HG03060 (cell line): ENCODE measurements at regions not wholly inside any gene's neighbourhood (a gene's known extent, or its start where the extent isn't known, plus 50 kb on each side); places are given as distances from the start of the nearest gene placed in this dataset.

Experiments used
- ATAC-seq: cut with Tn5 transposase; IDR thresholded peaks from one replicate; pipeline ENCODE4 v1.9.1; 2021; ENCODE audit warnings: low read depth, moderate number of reproducible peaks; ENCODE audit not compliant: unreplicated experiment

DNA sequence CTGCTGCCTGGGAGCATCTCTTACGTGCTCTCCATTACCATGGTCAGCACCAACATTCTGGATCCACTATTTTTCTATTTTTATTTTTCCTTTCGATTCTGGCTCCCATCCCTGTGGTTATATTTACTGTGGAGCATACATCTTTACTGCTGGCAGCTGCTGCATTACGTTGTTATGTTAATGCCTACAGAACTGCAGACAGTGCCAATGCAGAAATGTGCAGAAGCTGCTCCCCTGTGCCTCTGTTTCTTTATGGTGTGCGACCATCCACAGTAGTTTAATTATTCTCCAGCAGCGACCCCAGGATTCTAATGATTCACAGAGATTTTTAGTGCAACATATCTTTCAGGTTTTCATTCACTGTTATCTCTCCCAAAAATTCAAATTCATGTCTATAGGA is 911.7 kb upstream of the SLITRK6 start:
- ATAC-seq, result no peak

DNA sequence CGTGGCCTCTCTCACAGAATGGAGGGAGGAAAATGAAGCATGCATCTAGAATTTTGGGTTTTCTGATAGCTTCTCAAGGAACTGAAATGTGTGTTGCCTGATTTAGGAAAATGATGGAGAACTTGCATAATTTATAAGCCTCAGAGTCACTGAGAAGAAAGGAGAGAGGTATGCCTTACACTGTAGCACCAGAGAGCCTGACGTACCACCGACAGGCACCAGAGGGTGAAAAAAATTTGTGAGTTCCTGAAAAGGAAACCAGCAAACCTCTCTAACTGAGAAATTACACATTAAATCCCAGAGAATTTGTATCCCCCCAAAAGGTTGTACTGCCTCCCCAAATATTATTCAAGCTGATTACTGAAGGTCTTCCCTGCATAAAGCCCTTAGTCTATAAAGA is 915.3 kb upstream of the SLITRK6 start:
- ATAC-seq, result no peak

DNA sequence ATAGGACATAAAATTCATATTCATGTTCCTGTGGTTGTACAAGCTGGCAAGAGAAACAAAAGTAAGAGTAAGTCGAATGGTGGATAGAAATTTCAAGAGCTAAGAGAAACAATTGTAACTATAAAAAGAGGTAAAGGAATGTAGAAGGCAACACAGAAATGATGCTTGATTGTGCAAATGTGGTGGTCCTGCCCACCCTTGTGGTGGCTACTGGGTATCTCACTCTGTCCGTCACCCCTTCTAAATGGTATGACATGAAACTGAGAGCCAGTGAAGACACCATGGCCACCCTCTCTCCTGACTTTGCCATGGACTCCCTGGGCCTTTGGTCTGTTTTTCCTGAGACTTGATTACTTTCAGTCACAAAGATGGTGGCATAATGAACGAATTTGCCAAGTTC is 925.9 kb upstream of the SLITRK6 start:
- ATAC-seq, result no peak

DNA sequence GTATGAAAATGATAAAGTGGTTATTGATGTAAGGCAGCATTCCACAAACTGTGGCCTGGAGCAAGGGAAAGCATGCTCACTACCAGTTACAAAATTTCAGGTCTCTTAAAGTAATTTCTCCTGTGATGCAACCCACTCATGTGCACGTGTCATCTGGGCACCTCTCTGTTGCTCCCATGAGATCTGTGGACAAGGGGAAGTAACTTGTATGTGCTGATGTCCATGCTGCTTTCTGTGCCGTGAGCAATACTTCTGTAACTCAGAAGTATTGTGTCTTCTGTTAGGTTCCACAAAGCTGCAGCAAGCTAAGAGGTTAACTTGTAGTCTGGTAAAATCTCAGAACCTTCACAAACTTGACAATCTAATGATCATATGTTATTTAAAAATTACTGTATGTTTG is 930.0 kb upstream of the SLITRK6 start:
- no peak for ATAC-seq

DNA sequence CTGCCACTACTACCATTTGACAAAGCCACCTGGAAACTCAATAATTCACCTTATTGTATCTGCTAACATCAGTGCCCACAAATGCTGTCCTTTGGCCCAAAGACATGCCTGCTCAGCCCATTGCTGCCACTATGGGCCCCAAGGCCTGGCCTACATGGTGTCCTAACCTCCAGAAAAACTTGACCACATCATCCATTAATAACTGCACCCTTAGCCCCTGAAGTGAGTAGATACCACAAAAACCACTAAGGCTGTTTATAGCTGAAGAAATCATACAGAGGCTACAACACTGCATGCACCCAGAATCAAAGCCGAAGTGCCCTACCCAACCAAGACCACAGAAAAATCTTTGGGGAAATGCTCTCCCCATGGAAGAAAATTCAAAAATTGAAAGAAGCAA is 932.8 kb upstream of the SLITRK6 start:
- ATAC-seq, result no peak

DNA sequence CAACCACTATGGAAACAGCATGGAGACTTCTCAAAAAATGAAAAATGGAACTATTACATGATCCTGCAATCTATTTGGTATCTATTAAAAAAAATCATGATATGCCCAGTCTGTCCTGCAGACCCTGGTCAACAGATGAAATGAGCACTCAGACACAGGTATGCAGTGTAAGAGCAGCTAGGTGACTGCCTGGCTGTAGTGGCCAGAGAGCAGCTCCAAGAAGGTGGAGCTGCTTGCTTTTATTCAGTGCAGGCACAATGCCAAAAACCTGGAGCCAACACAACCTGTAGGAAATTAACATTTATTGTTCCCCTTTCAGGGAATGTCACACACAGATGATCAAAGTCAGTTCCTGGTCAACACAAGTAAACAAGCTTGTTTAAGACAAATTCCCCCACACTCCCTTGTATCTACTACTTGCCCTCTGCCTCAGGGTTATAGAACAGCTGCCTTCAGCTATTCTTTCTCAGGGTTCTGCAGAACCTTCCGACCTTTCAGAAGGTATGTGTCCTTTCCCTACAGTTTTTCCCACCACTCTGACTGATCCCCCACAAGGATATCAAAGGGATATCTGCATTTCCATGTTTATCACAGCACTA is 933.7 kb upstream of the SLITRK5 start:
- ATAC-seq, result no peak

DNA sequence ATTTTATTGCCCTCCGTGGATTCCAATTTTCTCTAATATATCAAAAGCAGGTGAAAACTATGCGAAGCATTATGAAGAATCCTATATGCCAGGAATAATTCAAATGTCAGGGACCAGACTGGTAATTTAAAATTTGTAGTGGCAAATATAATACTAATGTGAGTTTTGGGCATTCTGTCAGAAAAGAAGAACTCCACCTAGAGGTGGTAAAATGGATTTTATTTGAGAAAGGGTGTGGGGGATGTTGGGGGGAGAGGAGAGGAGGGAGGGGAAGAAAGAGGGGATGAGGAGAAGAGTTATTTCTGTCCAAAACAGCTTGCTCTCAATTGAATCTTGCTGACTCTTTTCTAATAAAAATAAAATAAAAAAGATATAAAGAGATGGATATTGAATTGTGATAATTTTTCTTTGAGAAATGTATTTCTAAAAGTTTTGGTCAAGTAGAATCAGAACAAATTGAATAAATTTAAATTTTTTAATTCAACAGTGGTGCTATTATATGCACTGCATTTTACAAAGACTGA is 929.3 kb upstream of the SLITRK5 start:
- ATAC-seq, result no peak

DNA sequence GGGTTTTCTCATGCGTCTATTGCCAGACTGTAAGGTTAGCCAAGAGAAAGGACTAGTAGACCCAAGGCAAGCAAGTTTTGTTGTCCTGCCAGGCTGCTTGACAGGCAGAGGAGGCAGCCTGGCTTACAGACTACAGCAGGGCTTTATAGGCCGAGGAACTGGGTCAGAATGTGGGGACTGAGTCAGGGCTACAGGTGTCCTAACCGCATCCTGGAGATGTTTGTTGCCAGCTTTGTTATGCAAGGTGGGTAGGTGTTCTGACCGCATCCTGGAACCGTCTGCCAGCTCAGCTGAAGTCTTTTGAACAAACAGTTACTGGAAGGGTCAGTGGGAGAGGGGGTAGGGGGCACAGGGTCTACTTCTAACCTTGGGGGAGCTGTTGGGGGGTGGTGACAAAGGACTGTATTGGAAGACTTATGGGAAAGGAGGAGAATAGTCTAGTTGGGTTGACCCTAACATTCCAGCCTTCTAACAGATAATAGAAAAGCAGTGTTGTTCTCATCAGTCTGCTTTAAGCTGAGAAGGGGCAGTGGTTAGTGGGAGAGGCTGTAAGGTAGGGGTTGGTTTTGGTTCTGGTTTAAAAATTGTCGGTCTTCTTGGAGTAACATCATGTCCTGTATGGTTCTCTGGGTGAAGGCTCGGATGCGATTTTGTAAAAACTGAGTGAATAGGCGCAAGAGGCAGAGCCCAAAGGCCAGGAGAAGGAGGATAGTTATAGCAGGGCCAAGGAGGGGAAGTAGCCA is 913.8 kb upstream of the SLITRK5 start:
- ATAC-seq, result no peak

DNA sequence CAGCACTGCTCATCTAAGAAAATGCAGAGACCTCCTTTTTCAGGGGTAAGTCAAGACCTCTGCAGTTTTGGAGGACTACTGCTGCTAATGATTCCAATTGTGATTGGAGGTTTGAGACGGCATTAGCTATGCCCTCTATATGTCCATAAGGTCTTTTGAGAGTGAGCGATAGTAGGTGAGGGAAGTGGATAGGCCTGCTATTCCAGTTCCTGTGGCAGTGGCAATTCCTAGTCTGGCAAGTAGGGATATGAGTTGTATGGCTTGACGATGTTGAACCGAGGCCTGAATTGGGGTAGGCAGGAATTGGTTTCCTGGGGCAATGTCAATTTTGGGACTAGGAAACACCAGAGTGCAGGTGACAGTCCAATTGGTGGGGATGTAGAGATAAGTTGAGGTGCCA is 913.1 kb upstream of the SLITRK5 start:
- ATAC-seq, result no peak

DNA sequence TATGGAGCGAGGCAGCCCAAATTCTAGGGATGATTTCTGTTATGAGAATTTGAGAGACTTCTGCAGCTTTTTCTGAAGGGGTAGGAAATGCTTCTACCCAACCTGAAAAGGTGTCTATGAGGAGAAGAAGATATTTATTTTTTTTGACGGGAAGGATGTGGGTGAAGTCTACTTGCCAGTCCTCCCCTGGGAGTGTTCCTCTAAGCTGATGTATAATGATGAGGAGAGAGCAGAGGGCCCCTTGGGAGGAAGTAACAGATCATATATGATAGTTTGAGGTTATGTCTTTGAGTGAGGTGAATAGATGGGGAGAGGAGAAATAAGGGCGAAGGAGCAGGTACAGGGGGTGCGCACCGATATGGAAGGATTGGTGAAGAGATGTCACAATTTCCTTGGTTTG is 910.6 kb upstream of the SLITRK5 start:
- ATAC-seq, result no peak

DNA sequence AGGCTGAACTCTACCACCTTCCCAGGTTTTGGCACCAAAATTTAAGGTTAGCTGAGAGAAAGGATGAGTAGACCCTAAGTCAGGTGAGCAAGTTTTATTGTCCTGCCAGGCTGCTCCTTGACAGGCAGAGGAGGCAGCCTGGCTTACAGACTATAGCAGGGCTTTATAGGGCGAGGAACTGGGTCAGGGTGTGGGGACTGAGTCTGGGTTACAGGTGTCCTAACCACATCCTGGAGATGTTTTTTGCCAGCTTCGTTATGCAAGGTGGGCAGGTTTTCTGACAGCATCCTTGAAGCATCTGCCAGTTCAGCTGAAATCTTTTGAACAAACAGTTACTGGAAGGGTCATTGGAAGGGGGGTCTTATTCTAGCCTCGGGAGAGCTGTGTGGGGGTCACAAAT is 905.7 kb upstream of the SLITRK5 start:
- ATAC-seq, result no peak

DNA sequence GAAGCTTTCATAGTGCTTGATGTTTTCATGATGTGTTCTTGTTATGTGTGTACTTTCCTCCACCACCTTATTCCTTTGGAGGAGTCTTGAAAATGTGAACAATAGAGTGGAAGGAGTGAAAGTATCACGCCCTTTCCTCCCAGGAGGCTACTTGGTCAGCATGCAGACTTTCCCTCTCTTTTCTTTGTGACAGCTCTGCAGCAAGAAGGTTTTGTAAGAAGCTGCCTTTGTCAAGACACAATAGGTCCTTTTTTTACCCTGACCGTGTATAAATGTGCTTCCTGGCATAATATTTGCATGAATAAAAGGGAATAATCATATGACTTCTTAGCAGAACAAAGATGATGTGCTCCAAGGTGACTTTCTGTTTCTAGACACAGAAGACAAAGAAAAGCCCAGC is 882.6 kb upstream of the SLITRK5 start:
- ATAC-seq, result no peak

DNA sequence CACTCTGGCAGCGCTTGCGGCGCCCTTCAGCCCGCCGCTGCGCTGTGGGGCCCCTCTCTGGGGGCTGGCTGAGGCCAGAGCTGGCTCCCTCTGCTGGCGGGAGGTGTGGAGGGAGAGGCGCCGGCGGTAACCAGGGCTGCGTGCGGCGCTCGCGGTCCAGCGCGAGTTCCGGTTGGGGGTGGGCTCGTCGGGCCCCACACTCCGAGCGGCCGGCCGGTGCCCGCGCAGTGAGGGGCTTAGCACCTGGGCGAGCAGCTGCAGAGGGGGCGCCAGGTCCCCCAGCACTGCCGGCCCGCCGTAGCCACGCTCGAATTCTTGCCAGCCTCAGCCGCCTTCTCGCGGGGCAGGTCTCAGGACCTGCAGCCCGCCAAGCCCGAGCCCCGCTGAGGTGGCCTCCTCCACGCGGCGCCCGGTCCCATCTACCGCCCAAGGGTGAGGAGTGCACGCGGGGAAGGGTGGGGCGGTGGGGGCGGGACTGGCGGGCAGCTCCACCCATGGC is 879.0 kb upstream of the SLITRK5 start:
- ATAC-seq, result no peak

DNA sequence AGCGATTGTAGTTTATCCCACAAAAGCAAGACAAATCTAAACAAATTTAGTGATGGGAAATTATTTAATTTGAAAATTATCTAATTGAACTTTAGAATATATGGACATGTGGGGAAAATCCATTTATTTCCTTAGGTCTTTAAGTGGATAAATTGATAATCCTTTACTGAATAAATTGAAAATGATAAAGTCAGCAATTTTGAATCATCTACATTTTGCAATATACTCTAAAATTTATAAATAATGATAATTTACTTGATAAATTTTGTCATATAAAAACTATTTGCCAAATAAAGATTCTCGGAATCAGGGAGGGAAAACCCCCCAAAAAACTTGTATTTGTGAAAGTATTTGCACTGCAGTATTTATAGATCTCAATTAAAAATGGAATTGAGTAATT is 875.3 kb upstream of the SLITRK5 start:
- no peak for ATAC-seq

DNA sequence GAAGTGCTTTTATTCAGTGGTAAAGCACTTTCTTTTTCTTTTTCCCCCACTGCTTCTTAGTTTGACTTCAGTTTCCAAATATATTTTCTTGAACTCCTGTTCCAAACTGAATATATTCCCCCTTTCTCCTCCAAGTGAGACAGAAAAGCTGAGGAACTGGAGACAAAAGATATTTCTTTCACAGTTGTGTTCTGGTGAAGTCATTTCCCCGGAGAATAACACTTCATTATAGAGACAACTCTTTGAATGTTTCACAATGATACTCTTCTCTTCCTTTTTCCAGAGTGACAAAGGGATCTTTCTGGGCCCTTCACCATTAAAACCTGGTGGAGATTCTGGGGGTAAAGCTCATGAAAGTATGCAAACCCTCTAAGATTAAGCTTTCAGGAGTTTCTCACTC is 860.8 kb upstream of the SLITRK5 start:
- ATAC-seq, result no peak

DNA sequence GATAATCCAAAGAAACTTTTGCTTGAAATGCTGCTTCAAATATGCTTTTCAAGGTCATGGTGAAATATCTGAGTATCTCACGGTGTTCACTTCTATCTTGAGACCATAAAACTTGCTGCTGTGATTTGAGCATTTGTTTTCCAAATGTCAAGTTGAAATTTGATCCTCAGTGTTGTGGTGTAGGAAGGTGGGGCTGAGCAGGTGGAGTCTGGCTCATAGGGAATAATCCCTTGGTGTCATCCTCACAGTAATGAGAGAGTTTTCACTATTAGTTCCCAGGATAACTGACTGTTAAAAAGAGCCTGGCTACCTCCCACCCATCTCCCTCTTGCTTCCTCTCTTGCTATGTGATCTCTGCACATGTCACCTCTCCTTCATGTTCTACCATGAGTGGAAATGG is 858.0 kb upstream of the SLITRK5 start:
- ATAC-seq, result no peak

DNA sequence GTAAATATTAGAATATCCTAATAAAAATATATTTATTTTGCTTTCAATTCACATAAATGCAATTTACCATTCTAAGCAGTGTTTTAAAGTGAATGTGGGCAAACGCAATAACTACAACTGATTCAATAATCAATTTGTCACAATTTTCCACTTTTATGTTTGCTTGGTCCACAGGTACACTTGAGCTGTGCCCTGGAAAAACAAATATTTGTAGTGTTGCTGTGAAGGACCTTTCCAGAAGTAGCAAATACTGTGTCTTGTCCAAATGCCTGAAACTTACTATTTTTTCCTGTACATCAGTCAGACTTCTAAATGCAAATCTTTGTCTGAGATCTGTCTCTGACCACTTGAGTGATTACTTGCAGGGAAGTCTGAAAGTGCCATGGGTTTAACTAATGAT is 845.8 kb upstream of the SLITRK5 start:
- ATAC-seq, result no peak

DNA sequence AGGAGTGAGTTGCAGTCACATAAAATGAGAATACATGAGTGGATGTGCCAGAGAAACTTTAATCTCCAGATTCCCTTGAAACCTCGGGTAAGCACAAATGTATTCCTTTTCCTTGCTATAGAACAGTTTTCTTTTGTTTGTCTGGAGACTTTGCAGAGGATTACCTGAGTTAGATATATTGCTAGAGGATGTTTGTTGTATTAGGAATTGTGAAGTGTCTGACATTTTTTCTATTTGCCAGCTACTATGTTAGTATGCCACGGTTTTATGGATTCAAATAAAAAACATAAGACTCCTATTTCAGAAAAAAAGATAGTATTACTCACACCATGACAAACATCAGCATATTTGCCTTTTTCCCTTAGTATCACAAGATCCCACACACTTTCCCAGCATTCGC is 844.9 kb upstream of the SLITRK5 start:
- no peak for ATAC-seq

DNA sequence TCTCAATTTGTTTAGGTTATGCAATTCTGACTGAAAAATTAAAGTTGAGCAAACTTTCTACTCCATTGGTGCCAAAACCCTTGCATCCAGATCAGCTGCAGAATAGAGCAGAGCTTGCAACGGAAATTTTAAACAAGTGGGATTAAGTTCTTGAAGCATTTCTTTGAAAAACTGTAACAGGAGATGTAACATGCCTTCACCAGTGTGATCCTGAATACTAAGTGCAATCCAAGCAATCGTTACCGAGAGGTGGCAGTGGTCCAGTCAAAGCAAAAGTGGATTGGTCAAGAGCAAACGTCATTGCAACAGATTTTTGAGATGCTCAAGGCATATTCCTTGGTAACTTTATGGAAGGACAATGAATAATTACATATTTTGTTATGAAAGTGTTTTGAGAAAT is 841.1 kb upstream of the SLITRK5 start:
- no peak for ATAC-seq

DNA sequence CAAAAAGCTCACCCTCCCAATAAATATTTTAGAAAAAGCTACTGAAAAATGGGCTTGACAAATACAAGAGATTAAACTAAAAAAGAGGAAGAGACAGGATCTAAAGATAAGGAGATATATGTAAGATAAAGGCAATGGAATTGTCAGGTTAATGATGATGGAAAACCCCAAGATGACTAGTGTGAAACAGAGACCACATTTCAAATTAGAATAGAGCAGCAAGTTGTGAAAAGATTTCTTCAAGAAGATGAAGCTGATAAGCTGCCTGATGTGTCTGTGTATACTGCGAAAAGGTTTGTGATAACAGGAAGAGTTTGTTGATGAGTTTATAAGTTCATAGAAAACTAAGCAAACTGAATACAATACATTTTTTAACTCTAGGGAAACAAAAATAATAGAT is 840.1 kb upstream of the SLITRK5 start:
- ATAC-seq, result no peak

DNA sequence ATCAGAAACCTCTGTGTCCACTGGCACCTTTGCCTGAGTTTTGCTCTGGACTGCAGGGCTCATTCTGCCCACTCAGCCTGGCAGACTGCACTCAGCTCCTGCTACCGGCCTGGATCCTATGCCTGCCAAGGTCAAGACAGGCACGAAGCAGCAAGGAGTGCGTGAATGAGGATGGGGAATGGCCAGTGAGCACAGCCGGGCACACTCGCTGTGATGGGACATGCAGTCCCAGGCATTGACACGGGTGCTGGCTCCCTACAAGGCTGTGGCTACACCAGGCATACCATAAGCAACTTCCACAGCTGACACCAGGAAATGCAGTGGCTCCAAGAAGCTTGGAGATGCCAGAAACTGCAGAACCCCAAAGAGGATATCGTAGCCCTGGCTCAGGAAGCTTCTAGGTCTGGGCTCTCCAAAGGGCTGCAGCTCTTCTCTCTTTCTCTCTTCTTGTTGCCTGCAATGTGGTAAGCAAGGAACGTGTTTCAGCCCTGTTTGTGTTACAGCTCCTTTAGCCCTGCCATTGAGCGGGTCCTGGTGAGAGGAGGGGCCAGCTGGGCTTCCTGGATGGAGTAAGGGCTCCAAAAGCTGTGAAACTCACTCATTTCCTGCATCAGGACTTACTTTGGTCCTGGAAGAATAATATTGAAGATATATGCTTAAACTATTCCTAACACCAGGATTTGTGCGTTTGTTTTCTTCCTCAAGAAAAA is 832.6 kb upstream of the SLITRK5 start:
- no peak for ATAC-seq

DNA sequence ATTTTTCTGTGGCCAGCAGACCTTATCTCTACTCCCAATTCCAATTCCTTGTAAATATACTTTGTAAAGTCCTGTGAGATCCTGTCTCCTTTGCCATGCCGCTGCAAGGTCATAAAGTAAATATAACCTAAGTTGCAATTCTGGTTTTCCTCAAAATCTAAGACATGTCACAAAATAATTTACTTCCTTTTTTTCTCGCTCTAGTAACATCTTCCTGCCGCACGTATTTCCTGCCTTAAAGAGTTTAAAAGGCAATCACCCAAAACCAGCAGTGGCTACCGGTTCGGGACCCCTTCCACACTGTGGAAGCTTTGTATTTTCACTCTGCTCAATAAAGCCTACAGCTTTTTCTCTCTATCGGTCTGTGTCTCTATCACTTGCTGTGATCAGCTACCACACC is 832.0 kb upstream of the SLITRK5 start:
- ATAC-seq, result no peak
